H1 (cell line): ENCODE measurements at regions not wholly inside any gene's neighbourhood (a gene's known extent, or its start where the extent isn't known, plus 50 kb on each side); places are given as distances from the start of the nearest gene placed in this dataset.

ENCODE experiments used
- CTCF ChIA-PET: fragments of 300-600 bp; sonication (Branson Sonifier 250); formaldehyde crosslinking; loops from one replicate; lab custom pipeline; 2021; ENCODE audit not compliant: partially characterized antibody; lab: Charles Lee
- POLR2A ChIA-PET: fragments of 300-600 bp; sonication (Branson Sonifier 250); formaldehyde crosslinking; loops from one replicate; lab custom pipeline; 2021; ENCODE audit warnings: inconsistent platforms; ENCODE audit not compliant: partially characterized antibody; lab: Charles Lee
- DNase-seq, 2 experiments: peaks; one replicate each; pipeline versions ENCODE4 v3.0.0 to v3.0.0-alpha.2; 2010 to 2022; ENCODE audit warnings: low spot score in 2 of 2, low read depth in 1 of 2, mixed read lengths in 1 of 2
- FAIRE-seq: peaks from 2 replicates; lab custom pipeline; 2011; peaks lifted over from hg19 to GRCh38; lab: Jason Lieb, UNC
- H2AFZ ChIP-seq: 2 replicates; pipeline ENCODE4 v1.8.1; 2012; ENCODE audit warnings: low read length, inconsistent platforms
- H2AK5ac ChIP-seq: 2 replicates; pipeline ENCODE4 v1.6.1; 2013; ENCODE audit warnings: low read depth, low read length
- H2BK120ac ChIP-seq: replicated peaks from 2 replicates; pipeline ENCODE3; 2013; ENCODE audit warnings: low read depth, low read length, inconsistent platforms
- H2BK12ac ChIP-seq: 2 replicates; pipeline ENCODE4 v1.6.1; 2013; ENCODE audit warnings: low read depth, low read length
- H2BK15ac ChIP-seq: 2 replicates; pipeline ENCODE4 v1.6.1; 2013; ENCODE audit warnings: low read length
- H2BK20ac ChIP-seq: 2 replicates; pipeline ENCODE4 v1.6.1; 2013; ENCODE audit warnings: low read length
- H2BK5ac ChIP-seq: 2 replicates; pipeline ENCODE4 v1.6.1; 2013; ENCODE audit warnings: low read depth, low read length
- H3K14ac ChIP-seq: 2 replicates; pipeline ENCODE4 v1.6.1; 2013; ENCODE audit warnings: inconsistent platforms; ENCODE audit not compliant: insufficient read length
- H3K18ac ChIP-seq: 2 replicates; pipeline ENCODE4 v1.6.1; 2013; ENCODE audit warnings: low read length; ENCODE audit errors: extremely low read depth
- H3K23ac ChIP-seq: 2 replicates; pipeline ENCODE4 v1.6.1; 2013; ENCODE audit warnings: inconsistent platforms; ENCODE audit not compliant: insufficient read length
- H3K23me2 ChIP-seq: 2 replicates; pipeline ENCODE4 v1.6.1; 2013; ENCODE audit warnings: low read depth, low read length
- H3K27ac ChIP-seq: 2 replicates; pipeline ENCODE4 v1.6.1; 2011; ENCODE audit warnings: low read depth, low read length, inconsistent platforms
- H3K27me3 ChIP-seq, 4 experiments: replicated peaks in 1 of 4; 1 replicate in 1 of 4; 2 replicates in 3 of 4; pipeline versions ENCODE4 v1.6.1 to v1.8.1; 2011 to 2013; ENCODE audit warnings: low read length in 3 of 4, mild to moderate bottlenecking in 3 of 4, inconsistent platforms in 2 of 4, mixed read lengths in 2 of 4, moderate library complexity in 1 of 4; ENCODE audit not compliant: control insufficient read depth in 3 of 4, insufficient read depth in 3 of 4; ENCODE audit errors: extremely low read depth in 1 of 4
- H3K36me3 ChIP-seq, 4 experiments: 2 replicates each; pipeline versions ENCODE4 v1.6.1 to v1.8.1; 2011 to 2013; ENCODE audit warnings: mild to moderate bottlenecking in 4 of 4, low read length in 3 of 4, moderate library complexity in 2 of 4, control low read depth in 1 of 4, inconsistent platforms in 1 of 4; ENCODE audit not compliant: insufficient read depth in 4 of 4, control insufficient read depth in 2 of 4
- H3K4ac ChIP-seq: replicated peaks from 2 replicates; pipeline ENCODE3; 2013; ENCODE audit warnings: low read length, low read depth, mixed read lengths, inconsistent platforms; ENCODE audit not compliant: insufficient read length
- H3K4me1 ChIP-seq, 4 experiments: replicated peaks in 1 of 4; 1 replicate in 1 of 4; 2 replicates in 3 of 4; pipeline versions ENCODE4 v1.6.1 to v1.8.1; 2011 to 2013; ENCODE audit warnings: low read length in 3 of 4, inconsistent platforms in 2 of 4, mixed read lengths in 1 of 4; ENCODE audit not compliant: insufficient read depth in 4 of 4, control insufficient read depth in 3 of 4
- H3K4me2 ChIP-seq, 2 experiments: 2 replicates each; pipeline versions ENCODE4 v1.6.1 to v1.8.1; 2011 to 2013; ENCODE audit warnings: low read depth in 2 of 2, low read length in 2 of 2, control low read depth in 1 of 2, inconsistent platforms in 1 of 2, mild to moderate bottlenecking in 1 of 2; ENCODE audit not compliant: insufficient read depth in 1 of 2
- H3K4me3 ChIP-seq, 4 experiments: fragments of 200-600, 300-600 bp in 1 of 4; sonication (generic), shearing (Covaris generic), sonication (Bioruptor Twin) in 1 of 4; 2 replicates each; pipeline versions ENCODE4 v1.5.1 to v1.8.1; 2011 to 2016; ENCODE audit warnings: low read length in 4 of 4, low read depth in 3 of 4, control low read depth in 2 of 4, inconsistent platforms in 2 of 4, mild to moderate bottlenecking in 2 of 4, mixed read lengths in 1 of 4, moderate library complexity in 1 of 4; ENCODE audit not compliant: insufficient read depth in 2 of 4; ENCODE audit errors: extremely low read depth in 1 of 4
- H3K56ac ChIP-seq: replicated peaks from 2 replicates; pipeline ENCODE3; 2013; ENCODE audit warnings: low read depth, mild to moderate bottlenecking, mixed read lengths, low read length, inconsistent platforms; ENCODE audit not compliant: insufficient read length
- H3K79me1 ChIP-seq: 2 replicates; pipeline ENCODE4 v1.6.1; 2013; ENCODE audit warnings: low read depth, low read length, control low read depth
- H3K79me2 ChIP-seq, 2 experiments: 2 replicates each; pipeline versions ENCODE4 v1.6.1 to v1.8.1; 2012 to 2013; ENCODE audit warnings: low read length in 2 of 2, mild to moderate bottlenecking in 2 of 2, inconsistent platforms in 1 of 2; ENCODE audit not compliant: insufficient read depth in 2 of 2, control insufficient read depth in 1 of 2
- H3K9ac ChIP-seq, 4 experiments: replicated peaks in 1 of 4; 1 replicate in 1 of 4; 2 replicates in 3 of 4; pipeline versions ENCODE4 v1.6.1 to v1.8.1; 2011 to 2013; ENCODE audit warnings: low read depth in 3 of 4, low read length in 3 of 4, control low read depth in 2 of 4, mild to moderate bottlenecking in 2 of 4, moderate library complexity in 2 of 4, inconsistent platforms in 1 of 4; ENCODE audit errors: extremely low read depth in 1 of 4
- H3K9me3 ChIP-seq, 2 experiments: 2 replicates each; pipeline versions ENCODE4 v1.6.1 to v1.8.1; 2012 to 2013; ENCODE audit warnings: mild to moderate bottlenecking in 2 of 2, moderate library complexity in 2 of 2, control low read depth in 1 of 2, inconsistent platforms in 1 of 2, low read depth in 1 of 2, low read length in 1 of 2, mixed read lengths in 1 of 2; ENCODE audit not compliant: insufficient read depth in 2 of 2
- H4K20me1 ChIP-seq, 2 experiments: replicated peaks in 1 of 2; 2 replicates each; pipeline versions ENCODE3 to v1.8.1; 2011 to 2013; ENCODE audit warnings: inconsistent platforms in 2 of 2, low read length in 2 of 2, mild to moderate bottlenecking in 1 of 2; ENCODE audit not compliant: insufficient read depth in 2 of 2, control insufficient read depth in 1 of 2
- H4K5ac ChIP-seq: 2 replicates; pipeline ENCODE4 v1.6.1; 2013; ENCODE audit warnings: low read length, low read depth, mixed read lengths, inconsistent platforms; ENCODE audit not compliant: insufficient read length
- H4K8ac ChIP-seq: 2 replicates; pipeline ENCODE4 v1.8.0; 2013; ENCODE audit warnings: mild to moderate bottlenecking, moderate library complexity, low read length, inconsistent platforms; ENCODE audit not compliant: insufficient read depth; ENCODE audit errors: extremely low read depth
- H4K91ac ChIP-seq: replicated peaks from 2 replicates; pipeline ENCODE3; 2013; ENCODE audit warnings: low read length, mixed read lengths, inconsistent platforms; ENCODE audit not compliant: insufficient read length
- ASH2L ChIP-seq: fragments of 200-600, 300-600 bp; sonication (generic); IDR thresholded peaks from one replicate; pipeline ENCODE4 v1.7.1; 2017; ENCODE audit warnings: low read length
- CBX5 ChIP-seq: fragments of 300-800, 300-1000 bp; sonication (generic); IDR thresholded peaks from 2 replicates; pipeline ENCODE4 v1.7.1; 2016; ENCODE audit warnings: antibody characterized with exemption, low read length, low read depth
- CEBPB ChIP-seq: IDR thresholded peaks from 2 replicates; pipeline ENCODE4 v1.6.1; 2012; ENCODE audit warnings: low read depth, low read length
- JUN ChIP-seq: IDR thresholded peaks from 2 replicates; pipeline ENCODE4 v1.6.1; 2011; ENCODE audit warnings: low read depth, mild to moderate bottlenecking, improper control_type of control experiment, low read length
- KDM1A ChIP-seq: fragments of 200-600, 300-600 bp; sonication (generic); IDR thresholded peaks from 2 replicates; pipeline ENCODE4 v1.7.1; 2016; ENCODE audit warnings: mild to moderate bottlenecking, low read length, borderline replicate concordance
- RXRA ChIP-seq: IDR thresholded peaks from 2 replicates; pipeline ENCODE4 v1.6.1; 2011; ENCODE audit warnings: low read depth, mild to moderate bottlenecking, low read length, moderate library complexity; ENCODE audit not compliant: insufficient read depth
- TEAD4 ChIP-seq: IDR thresholded peaks from 2 replicates; pipeline ENCODE4 v1.6.1; 2012; ENCODE audit warnings: low read depth, low read length, inconsistent platforms, mixed read lengths
- WGBS, 2 experiments: shearing (Covaris generic) in 1 of 2; methylation state at CpG; one replicate each; pipeline versions ENCODE4 v1.1.6 to v1.1.7; 2013 to 2015; ENCODE audit warnings: low lambda C conversion rate in 2 of 2, mixed read lengths in 2 of 2, inconsistent platforms in 1 of 2, low coverage in 1 of 2, missing lambda C conversion rate in 1 of 2; ENCODE audit not compliant: insufficient replicate concordance in 2 of 2, insufficient coverage in 1 of 2, insufficient read length in 1 of 2; ENCODE audit errors: extremely low coverage in 1 of 2, missing lambda C conversion rate in 1 of 2; 5-methylcytosine and 5-hydroxymethylcytosine counted together

- Histone ChIP-seq H3K9me3 (peaks cover 0 to 5% of the 10 kb centered on the region in 2 experiments; a peak in 1 of 4 replicates), H4K20me1 (no peaks in the 10 kb centered on the region), H2BK120ac (peak overlapping the region; percentile 55), H3K27me3 (no peaks in the 10 kb centered on the region), H3K23me2 (no peaks in the 10 kb centered on the region), H3K79me1 (no peaks in the 10 kb centered on the region), H2BK5ac (peak overlapping the region; percentile 79; the same call in 1 of the 2 replicates), H4K8ac (no peak overlapping the region), H3K23ac (no peak overlapping the region), H2BK20ac (peak overlapping the region; percentile 92; the same call in 1 of the 2 replicates), H3K56ac (no peak overlapping the region), H3K79me2 (no peaks in the 10 kb centered on the region), H3K36me3 (no peaks in the 10 kb centered on the region; a peak in 1 of 8 replicates), H2AFZ (0 out of 2 replicates have a peak overlapping the region, but pooled peaks have one; percentile 26), H3K4ac (no peak overlapping the region), H3K4me3 (no peak overlapping the region), H2AK5ac (0 out of 2 replicates have a peak overlapping the region, but pooled peaks have one; percentile 39), H3K14ac (no peak overlapping the region), H3K4me1 (peaks cover 0 to 4% (median 2%) of the 10 kb centered on the region in 4 experiments; a peak in 2 of 7 replicates), H3K27ac (no peak overlapping the region), H4K5ac (no peak overlapping the region), H3K18ac (no peak overlapping the region), H3K4me2 (no peak overlapping the region), H2BK15ac (no peak overlapping the region), H2BK12ac (peak overlapping the region; percentile 60; the same call in 1 of the 2 replicates), H4K91ac (peak overlapping the region; percentile 17), H3K9ac (no peak overlapping the region)
- FAIRE-seq (no peak), DNase-seq (no peak)
- TF ChIP-seq CEBPB (no peak), TEAD4 (no peak), RXRA (no peak), ASH2L (no peak), KDM1A (no peak), CBX5 (no peak), JUN (no peak)
- POLR2A ChIA-PET = no interaction called here
- CTCF ChIA-PET = no interaction called here
- WGBS, 2 experiments = 100% methylated on average over 1 of the region's 1 CpG; no CpG with 5 or more reads in 1 of the 2 experiments
Measured at GRCh38 chr1:98515744-98516143, 145.8 kb upstream of the SNX7 start.
